Liver (tissue), 3 donors: ENCODE measurements at regions not wholly inside any gene's neighbourhood (a gene's known extent, or its start where the extent isn't known, plus 50 kb on each side); places are given as distances from the start of the nearest gene placed in this dataset.

Source experiments
- ATF3 ChIP-seq: IDR thresholded peaks from 2 replicates; pipeline ENCODE4 v1.6.1; 2016; ENCODE audit warnings: antibody characterized with exemption
- EGR1 ChIP-seq, 2 donors: IDR thresholded peaks; 2 replicates each; pipeline ENCODE4 v1.6.1; 2016 to 2018; ENCODE audit warnings: antibody characterized with exemption in 2 of 2, low read depth in 2 of 2
- FOXA1 ChIP-seq: IDR thresholded peaks from 2 replicates; pipeline ENCODE4 v1.6.1; 2016; ENCODE audit warnings: antibody characterized with exemption
- GABPA ChIP-seq, 2 donors: IDR thresholded peaks in 1 of 2; conservative IDR thresholded peaks in 1 of 2; 2 replicates each; pipeline ENCODE4 v1.6.1; 2016; ENCODE audit warnings: antibody characterized with exemption in 2 of 2, mild to moderate bottlenecking in 1 of 2, moderate library complexity in 1 of 2
- HNF4A ChIP-seq, 2 donors: conservative IDR thresholded peaks; 2 replicates each; pipeline ENCODE4 v1.6.1; 2016; ENCODE audit warnings: antibody characterized with exemption in 2 of 2, mild to moderate bottlenecking in 2 of 2
- HNF4G ChIP-seq: IDR thresholded peaks from 2 replicates; pipeline ENCODE4 v1.6.1; 2016; ENCODE audit warnings: antibody characterized with exemption
- JUND ChIP-seq, 2 donors: IDR thresholded peaks; 2 replicates each; pipeline ENCODE4 v1.6.1; 2016; ENCODE audit warnings: antibody characterized with exemption in 2 of 2
- RAD21 ChIP-seq, 2 donors: IDR thresholded peaks; 2 replicates each; pipeline ENCODE4 v1.6.1; 2016; ENCODE audit warnings: antibody characterized with exemption in 2 of 2, mild to moderate bottlenecking in 2 of 2
- SP1 ChIP-seq: IDR thresholded peaks from 2 replicates; pipeline ENCODE4 v1.6.1; 2018; ENCODE audit warnings: antibody characterized with exemption, mild to moderate bottlenecking
- TAF1 ChIP-seq: conservative IDR thresholded peaks from 2 replicates; pipeline ENCODE4 v1.6.1; 2016; ENCODE audit warnings: antibody characterized with exemption, mild to moderate bottlenecking
- TF ChIP-seq, protein P1 (sequence below): fragments of 150-350 bp; IDR thresholded peaks from 2 replicates; pipeline ENCODE4 v1.5.1; 2017; ENCODE audit warnings: improper control_type of control experiment, low read depth, low read length; ENCODE audit not compliant: missing input control
- TF ChIP-seq, protein P2 (sequence below): IDR thresholded peaks from 2 replicates; pipeline ENCODE4 v1.6.1; 2016; ENCODE audit warnings: antibody characterized with exemption
- TF ChIP-seq, protein P3 (sequence below): IDR thresholded peaks from 2 replicates; pipeline ENCODE4 v1.6.1; 2016; ENCODE audit warnings: antibody characterized with exemption
- TF ChIP-seq, protein P4 (sequence below): IDR thresholded peaks from 2 replicates; pipeline ENCODE4 v1.6.1; 2016; ENCODE audit warnings: antibody characterized with exemption, mild to moderate bottlenecking
- donor health status: healthy.
- donor health status: healthy.

- TF ChIP-seq GABPA (IDR thresholded peaks at IDR 0.05 in 1 of 2, conservative IDR thresholded peaks at IDR 0.05 in 1 of 2) (no peak), HNF4G (no peak), SP1 (no peak), EGR1 (IDR thresholded peaks at IDR 0.05; ENCODE audit: low read depth in 2 of 2) (no peak), TAF1 (no peak), ATF3 (no peak), FOXA1 (no peak), JUND (IDR thresholded peaks at IDR 0.05) (no peak), HNF4A (conservative IDR thresholded peaks at IDR 0.05) (no peak), RAD21 (IDR thresholded peaks at IDR 0.05) (no peak)
- TF ChIP-seq, protein P1, sequence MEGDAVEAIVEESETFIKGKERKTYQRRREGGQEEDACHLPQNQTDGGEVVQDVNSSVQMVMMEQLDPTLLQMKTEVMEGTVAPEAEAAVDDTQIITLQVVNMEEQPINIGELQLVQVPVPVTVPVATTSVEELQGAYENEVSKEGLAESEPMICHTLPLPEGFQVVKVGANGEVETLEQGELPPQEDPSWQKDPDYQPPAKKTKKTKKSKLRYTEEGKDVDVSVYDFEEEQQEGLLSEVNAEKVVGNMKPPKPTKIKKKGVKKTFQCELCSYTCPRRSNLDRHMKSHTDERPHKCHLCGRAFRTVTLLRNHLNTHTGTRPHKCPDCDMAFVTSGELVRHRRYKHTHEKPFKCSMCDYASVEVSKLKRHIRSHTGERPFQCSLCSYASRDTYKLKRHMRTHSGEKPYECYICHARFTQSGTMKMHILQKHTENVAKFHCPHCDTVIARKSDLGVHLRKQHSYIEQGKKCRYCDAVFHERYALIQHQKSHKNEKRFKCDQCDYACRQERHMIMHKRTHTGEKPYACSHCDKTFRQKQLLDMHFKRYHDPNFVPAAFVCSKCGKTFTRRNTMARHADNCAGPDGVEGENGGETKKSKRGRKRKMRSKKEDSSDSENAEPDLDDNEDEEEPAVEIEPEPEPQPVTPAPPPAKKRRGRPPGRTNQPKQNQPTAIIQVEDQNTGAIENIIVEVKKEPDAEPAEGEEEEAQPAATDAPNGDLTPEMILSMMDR, result no peak
- TF ChIP-seq, protein P2, sequence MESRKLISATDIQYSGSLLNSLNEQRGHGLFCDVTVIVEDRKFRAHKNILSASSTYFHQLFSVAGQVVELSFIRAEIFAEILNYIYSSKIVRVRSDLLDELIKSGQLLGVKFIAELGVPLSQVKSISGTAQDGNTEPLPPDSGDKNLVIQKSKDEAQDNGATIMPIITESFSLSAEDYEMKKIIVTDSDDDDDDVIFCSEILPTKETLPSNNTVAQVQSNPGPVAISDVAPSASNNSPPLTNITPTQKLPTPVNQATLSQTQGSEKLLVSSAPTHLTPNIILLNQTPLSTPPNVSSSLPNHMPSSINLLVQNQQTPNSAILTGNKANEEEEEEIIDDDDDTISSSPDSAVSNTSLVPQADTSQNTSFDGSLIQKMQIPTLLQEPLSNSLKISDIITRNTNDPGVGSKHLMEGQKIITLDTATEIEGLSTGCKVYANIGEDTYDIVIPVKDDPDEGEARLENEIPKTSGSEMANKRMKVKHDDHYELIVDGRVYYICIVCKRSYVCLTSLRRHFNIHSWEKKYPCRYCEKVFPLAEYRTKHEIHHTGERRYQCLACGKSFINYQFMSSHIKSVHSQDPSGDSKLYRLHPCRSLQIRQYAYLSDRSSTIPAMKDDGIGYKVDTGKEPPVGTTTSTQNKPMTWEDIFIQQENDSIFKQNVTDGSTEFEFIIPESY, result no peak
- TF ChIP-seq, protein P3, sequence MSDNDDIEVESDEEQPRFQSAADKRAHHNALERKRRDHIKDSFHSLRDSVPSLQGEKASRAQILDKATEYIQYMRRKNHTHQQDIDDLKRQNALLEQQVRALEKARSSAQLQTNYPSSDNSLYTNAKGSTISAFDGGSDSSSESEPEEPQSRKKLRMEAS, result no peak
- TF ChIP-seq, protein P4, sequence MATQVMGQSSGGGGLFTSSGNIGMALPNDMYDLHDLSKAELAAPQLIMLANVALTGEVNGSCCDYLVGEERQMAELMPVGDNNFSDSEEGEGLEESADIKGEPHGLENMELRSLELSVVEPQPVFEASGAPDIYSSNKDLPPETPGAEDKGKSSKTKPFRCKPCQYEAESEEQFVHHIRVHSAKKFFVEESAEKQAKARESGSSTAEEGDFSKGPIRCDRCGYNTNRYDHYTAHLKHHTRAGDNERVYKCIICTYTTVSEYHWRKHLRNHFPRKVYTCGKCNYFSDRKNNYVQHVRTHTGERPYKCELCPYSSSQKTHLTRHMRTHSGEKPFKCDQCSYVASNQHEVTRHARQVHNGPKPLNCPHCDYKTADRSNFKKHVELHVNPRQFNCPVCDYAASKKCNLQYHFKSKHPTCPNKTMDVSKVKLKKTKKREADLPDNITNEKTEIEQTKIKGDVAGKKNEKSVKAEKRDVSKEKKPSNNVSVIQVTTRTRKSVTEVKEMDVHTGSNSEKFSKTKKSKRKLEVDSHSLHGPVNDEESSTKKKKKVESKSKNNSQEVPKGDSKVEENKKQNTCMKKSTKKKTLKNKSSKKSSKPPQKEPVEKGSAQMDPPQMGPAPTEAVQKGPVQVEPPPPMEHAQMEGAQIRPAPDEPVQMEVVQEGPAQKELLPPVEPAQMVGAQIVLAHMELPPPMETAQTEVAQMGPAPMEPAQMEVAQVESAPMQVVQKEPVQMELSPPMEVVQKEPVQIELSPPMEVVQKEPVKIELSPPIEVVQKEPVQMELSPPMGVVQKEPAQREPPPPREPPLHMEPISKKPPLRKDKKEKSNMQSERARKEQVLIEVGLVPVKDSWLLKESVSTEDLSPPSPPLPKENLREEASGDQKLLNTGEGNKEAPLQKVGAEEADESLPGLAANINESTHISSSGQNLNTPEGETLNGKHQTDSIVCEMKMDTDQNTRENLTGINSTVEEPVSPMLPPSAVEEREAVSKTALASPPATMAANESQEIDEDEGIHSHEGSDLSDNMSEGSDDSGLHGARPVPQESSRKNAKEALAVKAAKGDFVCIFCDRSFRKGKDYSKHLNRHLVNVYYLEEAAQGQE, result no peak
These were observed 1309.2 kb upstream of the C9orf72 start for GRCh38 chr9:28882529-28882928.
